HG03354 (cell line): ENCODE measurements at regions not wholly inside any gene's neighbourhood (a gene's known extent, or its start where the extent isn't known, plus 50 kb on each side); places are given as distances from the start of the nearest gene placed in this dataset.

ENCODE experiments used
- ATAC-seq: cut with Tn5 transposase; IDR thresholded peaks from one replicate; pipeline ENCODE4 v1.9.1; 2021; ENCODE audit warnings: mild to moderate bottlenecking; ENCODE audit not compliant: unreplicated experiment, poor library complexity, severe bottlenecking

DNA sequence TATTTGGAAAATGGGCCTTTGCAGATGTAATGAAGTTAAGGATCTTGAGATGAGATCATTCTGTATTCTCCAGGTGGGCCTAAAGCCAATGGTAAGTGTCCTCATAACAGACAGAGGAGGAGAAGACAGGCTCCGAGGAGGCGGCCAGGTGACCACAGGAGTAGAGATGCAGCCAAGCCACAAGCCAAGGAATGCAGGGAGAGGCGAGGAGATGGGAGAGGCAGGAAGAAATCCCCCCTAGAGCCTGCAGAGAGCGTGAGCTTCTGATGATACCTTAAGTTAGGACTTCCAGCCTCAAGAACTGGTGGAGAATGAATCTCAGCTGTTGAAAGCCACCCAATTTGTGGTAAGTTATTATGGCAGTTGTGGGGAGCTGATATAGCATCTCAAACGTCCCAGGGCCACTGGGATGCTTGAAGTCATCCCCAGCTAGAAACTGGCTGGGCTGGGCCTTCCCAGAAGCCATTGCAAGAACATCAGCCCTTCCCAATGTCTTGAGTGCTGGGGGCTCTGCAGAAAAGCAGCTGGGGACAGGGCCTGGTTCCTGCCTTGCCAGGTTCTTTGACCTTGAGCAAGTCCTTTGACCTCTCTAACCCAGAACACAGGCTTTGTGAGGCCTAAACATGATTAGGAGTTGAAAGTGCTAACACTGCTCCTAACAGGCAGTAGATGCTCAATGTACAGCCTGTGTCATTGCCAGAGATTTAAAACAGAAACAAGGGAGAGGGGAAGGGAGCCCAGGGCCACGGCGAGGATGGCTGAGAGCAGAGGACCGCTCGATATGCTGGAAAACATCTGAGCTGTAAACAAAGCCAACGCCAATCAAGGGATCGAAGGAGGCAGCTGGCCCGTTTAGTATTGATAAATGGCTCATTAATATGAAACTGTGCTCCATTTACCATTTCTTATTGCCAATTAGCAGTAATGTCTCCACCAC is 632.3 kb downstream of the TBC1D22A start:
- ATAC-seq, result no peak

DNA sequence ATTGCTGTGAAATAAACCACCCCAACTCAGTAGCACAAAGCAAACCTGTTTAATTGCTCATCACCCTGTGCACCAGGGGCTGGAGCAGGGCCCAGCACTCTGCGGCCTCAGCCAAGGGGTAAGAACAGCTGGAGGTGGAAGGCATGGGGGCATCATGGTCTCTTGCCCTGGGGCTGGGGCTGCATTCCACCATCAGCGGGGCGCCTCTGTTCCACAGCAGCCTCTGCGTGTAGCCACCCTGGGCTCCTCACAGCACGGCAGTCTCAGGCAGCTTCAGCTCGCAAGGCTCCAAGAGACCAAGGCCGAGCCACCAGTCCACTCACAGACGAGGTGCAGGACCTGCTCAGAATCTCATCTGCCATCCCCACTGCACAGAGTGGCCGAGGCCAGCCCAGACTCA is 630.7 kb downstream of the TBC1D22A start:
- no peak for ATAC-seq

DNA sequence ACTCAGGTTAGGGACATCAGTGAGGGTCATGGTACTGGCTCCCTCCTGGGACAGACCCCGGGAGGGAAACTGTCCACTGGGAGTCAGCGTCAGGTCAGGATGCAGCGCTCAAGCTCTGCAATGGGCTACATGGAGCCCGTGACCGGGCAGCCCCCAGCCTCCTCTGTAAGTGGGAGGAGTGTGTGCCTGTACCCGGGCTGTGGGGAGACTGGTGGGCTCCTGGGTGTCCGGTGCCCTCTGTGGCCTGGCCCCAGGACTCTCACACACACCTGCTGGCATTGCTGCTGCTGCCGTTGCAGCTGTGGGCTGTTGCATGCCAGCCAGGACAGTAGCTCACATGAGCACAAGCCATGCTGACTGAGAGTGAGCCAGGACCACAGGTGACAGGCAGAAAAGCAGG is 630.3 kb downstream of the TBC1D22A start:
- no peak for ATAC-seq

DNA sequence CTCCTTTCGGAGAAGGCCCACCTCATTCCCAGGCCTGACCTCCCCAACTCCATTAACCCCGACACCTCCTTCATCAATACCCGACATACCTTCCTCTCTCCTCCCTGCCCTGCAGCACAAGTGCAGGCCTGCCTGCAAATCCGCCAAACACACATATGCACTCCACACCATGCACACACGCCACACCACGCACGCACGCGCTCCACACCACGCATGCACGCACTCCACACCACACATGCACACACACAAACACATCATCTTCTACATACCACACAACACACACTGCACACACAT is 629.6 kb downstream of the TBC1D22A start:
- no peak for ATAC-seq

DNA sequence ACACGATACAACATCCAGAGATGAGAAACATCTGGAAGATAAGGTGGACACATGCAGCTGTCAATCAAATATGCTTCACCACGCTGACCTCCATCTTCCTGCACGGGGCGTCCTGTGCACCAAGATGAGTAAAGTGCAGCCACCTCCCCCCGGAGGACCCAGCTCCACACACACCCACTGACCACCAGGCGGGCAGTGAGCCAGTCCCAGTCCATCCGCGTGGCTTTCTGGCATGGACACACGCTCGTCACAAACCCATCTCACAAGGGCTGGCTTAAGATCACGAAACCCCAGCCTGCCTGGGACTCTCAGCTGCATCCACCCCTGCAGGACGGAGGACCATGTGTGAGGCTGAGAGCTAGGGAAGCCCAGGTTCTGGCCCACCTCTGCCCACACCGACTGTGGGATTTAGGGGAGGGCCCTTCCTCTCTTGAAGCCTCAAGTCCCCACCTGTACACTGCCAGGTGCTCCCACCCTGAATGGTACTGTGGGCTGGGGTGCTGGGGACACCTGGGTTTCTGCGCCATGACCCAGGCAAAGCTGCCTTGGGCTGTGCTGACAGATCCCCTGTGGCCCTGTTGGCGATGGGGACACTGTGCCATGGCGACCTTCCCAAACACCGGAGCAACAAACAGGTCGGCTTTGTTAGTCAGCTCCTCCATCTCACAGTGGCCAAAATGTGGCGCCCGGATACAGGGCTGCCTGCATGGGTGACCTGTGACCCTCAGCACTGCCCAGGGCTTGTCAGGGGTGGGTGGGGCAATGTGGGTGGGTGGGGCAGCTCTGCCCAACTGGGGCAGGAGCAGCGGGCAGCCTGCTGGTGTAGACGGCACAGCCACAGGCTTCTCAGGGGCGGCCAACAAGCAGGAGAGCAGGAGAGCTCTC is 629.0 kb downstream of the TBC1D22A start:
- ATAC-seq, result no peak

DNA sequence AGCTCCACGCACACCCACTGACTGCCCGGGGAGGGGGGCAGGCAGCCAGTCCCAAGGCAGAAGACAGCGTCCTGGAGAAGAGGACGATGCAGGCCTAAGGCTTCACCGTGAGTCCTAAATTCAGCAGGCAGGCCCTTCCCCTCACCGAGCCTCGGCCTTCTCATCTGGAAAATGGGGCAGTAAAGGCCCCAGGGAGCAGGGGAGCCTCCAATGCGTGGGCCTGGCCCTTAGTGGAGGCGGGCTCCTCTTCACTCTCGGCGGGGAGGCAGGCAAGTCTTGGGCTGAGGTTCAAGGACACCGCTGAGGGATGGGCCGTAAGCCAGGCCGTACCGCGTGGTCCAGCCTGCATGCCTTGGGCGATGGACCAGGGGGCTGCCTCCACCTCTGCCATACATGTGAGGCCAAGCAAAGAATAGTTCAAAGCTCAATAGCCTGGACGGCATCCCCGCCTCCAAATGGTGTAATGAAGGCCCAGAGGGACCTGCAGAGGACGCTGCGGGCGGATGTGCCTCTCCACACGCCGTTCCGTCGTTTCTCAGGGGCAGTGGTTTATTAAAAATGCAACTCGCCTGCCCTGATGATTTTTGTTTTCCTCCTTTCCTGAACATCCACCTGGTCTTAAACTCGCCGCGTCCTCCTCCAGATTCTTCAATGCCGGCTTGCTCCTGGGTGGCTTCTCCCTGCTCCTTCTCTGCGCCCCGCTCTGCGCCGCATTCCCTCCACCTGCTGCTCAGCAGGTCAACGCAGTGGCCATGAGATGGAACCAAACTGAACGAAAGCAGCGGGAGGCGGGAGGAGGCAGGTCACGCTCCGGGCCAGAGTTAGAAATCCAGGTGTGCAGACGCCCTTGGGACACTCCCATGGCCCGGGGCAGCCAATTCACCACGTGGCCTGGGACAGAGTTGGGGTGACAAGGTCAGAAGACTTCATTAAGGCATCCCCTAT is 627.8 kb downstream of the TBC1D22A start:
- ATAC-seq, result no peak

DNA sequence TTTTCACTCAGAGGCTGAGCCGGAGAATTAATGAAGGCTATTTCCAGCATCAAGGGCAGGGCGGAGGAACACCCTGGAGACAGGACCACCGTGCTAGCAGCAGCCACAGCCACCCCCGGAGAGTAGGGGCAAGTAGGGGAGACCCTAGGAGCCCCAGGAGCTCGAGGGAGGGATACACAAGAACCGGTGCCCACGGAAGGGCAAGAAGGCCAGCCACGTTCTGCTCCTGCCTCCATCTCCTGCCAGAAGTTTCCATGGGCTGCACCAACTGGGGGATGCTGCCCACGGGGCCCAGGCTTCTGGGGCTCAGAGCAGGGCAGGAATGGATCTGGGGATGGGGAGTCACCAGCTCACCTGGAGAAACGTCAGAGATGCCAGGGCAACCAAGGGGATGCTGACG is 626.8 kb downstream of the TBC1D22A start:
- ATAC-seq, result no peak

DNA sequence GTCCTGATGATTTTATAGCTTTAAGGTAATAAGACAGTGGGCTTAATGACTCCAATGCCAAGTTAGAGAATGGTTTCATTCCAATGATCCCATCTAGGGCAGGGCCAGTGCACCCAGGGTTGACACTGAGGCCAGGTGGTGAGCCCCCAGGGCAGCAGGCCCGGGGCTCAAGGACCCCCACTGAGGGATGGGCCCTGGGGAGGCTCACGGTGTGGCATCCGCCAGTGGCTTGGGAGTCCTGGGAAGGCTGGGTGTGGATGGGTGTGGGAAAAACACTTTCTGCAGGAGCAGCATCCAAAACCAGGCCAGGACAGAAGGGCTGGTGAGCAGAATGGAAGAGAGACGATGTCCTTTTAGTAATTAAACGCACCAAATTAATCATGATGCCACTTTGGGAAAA is 626.3 kb downstream of the TBC1D22A start:
- ATAC-seq, result no peak

DNA sequence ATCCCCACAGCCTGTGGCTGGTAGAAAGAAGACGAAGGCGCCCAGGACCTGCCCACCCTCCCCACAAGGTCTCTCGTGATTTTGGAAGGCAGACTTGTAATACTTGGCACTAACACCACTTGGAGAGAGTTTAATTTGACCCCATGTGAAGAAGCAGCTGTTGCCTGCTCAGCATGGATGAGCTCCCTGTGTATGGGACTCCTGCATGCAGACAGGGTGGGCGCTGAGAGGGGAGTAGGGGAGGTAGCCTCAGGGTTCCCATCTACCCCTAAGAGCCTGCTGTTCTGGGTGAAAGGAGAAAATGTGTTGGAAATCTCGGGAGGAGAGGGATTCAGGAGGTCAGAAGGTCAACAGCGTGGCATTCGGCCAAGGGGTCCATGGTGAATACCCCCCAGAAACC is 625.9 kb downstream of the TBC1D22A start:
- ATAC-seq, result no peak

DNA sequence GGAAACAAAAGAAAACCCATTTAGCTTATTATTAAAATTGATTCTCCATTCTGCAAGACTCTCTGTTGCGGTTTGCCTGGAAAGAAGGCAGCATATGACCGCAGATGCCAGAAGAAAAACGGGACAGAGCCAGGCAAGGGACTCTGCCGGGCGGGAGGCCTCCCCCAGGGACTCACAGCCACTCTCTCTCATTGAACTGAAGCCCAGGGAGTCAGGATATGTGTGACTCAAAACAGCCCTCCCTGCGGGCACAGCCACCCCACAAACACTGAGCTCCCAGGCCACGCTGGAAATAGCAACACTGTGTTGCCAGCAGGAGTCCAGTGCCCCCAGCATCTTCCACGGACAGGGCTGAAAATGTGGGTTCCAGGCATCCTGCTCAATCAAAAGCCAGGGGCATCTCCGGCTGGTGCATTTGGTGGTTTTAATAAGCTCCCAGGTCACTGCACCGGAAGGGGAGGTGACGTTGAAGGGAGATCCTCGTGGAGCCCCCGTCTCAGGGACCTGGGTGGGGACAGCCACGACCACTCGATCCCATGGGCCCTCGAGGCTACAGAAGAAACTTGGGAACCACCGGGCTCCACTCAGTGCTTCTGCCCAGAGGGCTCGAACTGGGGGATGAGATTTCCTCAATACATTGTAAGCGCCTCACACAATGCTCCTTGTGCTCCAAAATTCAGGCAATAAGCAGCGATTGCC is 624.5 kb downstream of the TBC1D22A start:
- ATAC-seq, result no peak

DNA sequence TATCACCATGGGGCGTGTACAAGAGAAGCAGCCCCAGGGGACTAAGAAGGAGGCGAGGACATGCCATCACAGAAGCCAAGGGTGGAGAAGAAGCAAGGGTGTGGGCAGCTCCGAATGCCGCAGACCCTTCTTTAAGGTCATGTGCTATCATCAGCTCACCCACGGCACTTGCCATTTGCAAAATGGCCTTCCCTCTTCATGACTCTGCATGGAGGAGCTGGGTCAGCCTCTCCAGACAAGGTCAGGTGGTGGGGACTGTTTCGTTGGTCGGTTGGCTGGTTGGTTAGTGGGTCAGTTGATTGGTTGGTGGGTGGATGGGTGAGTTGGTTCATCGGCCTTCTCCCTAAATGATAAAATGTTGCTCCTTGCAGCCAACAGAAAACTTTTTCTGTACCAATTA is 622.5 kb downstream of the TBC1D22A start:
- no peak for ATAC-seq

DNA sequence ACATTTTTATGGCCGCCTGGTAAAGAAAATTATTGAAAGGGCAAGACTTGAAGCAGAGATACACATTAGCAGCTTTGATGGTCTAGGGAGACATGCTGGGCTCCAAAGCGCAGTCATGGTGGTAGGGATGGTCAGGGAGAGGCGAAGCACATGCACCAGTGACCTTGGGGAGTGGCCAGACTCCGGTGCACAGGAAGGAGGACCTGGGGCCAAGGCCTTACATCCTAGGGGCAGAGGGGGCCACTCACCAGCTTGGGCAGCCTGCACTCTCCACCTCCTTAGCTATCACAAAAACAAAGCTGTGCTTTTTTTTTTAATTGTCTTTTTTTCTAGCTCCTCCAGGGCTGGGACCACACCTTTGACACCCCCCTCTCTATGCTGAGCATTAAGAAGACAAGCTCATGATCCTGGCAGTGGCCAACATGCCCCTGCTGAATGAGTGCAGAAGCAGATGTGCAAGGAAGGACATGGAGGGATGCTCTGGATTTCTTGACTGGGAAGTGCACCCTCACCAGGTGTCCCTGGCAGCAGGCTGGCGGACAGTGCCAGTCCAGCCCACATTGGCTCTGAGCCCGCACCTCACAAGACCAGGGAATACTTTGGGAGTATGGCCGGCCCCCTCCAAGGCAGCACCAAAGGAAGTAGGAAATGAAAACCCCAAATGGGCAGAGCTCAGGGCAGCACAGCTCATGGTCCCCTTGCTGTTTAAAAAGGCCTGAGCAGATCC is 619.9 kb downstream of the TBC1D22A start:
- no peak for ATAC-seq

DNA sequence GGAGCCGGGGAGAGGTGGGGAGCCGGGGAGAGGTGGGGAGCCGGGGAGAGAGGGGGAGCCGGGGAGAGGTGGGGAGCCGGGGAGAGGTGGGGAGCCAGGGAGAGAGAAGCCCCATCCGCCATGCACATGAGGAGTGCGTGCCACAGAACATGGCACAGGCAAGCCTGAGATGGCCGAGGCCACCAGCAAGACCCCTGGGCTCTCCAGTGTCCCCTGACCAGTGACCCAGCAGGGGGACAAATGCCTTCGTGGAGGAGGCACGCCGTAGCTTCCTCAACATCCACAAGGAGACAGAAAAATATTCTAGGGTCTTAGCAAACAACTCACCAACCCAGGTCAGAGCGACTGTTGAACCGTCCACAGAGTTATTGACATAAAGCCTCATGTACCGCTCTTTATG is 618.8 kb downstream of the TBC1D22A start:
- no peak for ATAC-seq

DNA sequence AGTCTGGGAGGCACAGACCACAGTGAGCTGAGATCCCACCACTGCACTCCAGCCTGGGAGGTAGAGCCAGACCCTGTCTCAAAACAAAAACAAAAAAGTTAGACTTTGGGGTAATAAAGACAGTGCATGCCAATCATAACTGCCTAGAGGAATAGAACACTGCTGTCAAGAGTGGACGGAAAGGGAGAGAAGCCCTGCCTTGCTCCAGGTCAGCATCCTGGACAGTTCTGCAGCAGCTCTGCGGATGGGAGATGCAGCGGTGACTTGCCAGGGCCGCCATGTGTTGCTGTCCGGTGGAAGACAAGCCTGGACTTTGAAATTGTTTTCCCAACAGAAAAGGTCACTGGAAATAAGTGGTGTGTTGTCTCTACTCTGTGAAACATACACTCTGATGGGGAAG is 618.2 kb downstream of the TBC1D22A start:
- ATAC-seq, result no peak

DNA sequence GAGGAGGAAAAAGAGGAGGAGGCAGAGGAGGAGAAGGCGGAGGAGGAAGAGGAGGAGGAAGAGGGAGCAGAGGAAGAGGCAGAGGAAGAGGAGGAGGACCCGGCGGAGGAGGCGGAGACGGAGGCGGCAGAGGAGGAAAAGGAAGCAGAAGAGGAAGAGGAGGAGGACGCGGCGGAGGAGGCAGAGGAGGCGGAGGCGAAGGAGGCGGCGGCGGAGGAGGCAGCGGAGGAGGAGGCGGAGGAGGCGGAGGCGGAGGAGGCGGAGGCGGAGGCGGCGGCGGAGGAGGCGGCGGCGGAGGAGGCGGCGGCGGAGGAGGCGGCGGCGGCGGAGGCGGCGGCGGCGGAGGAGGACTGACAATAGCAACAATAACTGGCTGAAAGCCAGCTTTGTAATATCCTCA is 616.6 kb downstream of the TBC1D22A start:
- no peak for ATAC-seq

DNA sequence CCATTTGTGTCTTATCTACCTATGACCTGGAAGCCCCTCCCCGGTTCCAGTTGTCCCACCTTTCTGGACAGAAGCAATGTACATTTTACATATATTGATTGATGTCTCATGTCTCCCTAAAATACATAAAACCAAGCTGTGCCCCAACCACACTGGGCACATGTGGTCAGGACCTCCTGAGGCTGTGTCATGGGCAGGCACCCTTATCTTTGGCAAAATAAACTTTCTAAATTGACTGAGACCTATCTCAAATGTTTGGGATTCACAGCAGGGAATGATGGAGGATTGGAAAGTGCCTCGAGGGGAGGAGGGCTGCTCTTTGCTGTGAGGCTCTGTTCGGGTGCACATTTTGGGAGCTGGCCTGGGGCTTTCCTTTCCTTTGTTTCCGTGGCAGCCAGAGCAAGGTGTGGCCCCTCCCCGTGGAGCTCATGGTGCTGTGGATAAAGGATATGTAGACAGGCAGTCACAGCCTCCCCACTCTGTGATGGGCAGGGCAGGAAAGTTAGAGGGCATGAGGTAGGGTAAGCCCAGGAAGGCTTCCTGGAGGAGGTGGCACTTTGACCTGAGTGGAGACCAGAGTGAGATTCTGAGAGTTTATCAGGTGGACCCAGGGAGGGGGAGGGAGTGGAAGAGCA is 615.6 kb downstream of the TBC1D22A start:
- no peak for ATAC-seq

DNA sequence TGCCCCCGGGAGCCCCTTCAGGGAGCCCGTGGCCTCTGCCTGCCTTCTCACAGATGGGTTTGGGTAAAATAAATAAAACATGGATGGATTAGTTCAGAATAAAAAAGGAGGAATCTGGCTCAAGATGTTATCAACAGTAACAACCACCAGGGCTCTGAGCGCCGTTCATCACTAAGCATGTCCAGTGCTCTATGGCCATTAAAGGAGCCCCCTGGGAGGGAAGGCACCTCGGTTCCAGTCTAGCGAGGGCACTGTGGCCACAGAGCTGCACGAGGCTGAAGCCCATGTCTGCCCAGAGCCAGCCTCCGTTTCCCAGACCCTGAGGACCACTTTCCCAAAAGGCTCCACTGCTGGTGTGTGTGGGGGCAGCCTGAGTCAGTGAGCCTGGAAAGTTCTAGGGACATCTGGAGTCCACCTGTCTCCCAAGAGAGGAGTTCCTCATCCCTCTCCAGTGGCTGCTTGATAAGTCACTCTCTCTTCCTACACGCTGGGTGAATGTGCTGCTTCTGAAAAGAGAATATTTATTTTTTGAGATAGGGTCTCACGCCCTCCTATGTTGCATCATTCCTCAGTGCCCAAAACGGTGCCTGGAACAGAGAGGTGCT is 614.6 kb downstream of the TBC1D22A start:
- no peak for ATAC-seq

DNA sequence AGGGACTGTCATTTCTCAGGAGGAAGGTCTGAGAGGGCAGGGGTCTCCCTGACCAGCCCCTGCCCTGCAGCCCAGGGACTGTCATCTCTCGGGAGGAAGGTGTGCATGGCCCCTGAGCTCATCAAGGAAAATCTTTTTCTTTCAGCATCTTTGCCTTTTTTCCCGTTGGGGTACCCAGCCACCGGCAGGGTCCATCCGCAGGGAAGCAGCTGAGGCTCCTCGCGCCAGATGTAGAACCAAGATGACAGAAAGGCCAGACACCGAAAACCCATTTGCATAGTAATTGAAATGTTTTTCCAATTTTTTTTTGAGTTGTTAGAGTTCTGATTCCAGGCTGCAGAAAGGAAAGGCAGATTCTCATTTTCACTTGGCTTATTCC is 613.9 kb downstream of the TBC1D22A start:
- no peak for ATAC-seq
